ENCODE measurements at regions not wholly inside any gene's neighbourhood (a gene's known extent, or its start where the extent isn't known, plus 50 kb on each side); places are given as distances from the start of the nearest gene placed in this dataset.

DNA sequence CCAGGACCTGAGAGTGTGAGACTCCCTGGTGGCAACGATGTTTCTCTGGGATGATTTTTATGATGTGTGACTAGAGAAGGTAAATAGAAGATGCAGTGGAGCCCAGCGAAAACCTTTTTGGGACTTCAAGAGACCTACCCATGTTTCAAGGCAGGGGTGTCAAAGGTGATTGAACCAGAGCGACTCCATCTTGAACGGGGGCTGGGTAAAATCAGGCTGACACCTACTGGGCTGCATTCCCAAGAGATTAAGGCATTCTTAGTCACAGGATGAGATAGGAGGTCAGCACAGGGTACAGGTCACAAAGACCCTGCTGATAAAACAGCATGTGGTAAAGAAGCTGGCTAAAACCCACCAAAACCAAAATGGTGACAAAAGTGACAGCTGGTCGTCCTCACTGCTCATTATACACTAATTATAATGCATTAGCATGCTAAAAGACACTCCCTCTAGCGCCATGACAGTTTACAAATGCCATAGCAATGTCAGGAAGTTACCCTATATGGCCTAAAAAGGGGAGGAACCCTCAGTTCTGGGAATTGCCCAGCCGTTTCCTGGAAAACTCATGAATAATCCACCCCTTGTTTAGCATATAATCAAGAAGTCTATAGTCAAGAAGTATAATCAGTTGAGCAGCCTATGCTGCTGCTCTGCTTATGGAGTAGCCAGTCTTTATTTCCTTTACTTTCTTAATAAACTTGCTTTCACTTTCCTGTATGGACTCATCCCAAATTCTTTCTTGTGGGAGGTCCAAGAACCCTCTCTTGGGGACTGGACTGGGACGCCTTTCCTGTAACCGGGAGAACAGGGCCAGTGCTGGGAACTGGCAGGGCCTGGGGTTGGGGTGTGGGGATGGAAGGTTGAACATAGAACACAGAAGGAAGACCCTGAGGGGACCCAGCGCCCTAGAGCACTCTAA, 526.4 kb downstream of the QKI start:
- peak; percentile 28 for DNase-seq

DNA sequence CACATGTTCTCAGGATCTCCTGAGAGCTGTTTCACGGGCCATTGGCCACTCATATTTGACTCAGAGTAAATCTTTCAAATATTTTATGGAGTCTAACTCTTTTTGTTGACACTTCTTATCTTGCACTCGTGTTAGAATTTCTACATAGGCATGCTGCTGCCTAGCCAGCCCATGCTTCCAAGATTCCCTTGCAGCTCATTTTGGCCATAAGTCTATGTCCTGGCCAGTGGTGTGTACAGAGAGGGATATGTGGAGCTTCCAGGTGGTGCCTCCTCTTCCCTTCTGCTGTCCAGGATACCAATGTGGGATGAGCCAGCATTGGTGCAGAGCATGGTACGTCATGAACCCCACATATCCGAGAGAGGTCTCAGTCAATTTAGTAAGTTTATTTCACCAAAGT, 522.6 kb downstream of the QKI start:
- DNase-seq = no peak

DNA sequence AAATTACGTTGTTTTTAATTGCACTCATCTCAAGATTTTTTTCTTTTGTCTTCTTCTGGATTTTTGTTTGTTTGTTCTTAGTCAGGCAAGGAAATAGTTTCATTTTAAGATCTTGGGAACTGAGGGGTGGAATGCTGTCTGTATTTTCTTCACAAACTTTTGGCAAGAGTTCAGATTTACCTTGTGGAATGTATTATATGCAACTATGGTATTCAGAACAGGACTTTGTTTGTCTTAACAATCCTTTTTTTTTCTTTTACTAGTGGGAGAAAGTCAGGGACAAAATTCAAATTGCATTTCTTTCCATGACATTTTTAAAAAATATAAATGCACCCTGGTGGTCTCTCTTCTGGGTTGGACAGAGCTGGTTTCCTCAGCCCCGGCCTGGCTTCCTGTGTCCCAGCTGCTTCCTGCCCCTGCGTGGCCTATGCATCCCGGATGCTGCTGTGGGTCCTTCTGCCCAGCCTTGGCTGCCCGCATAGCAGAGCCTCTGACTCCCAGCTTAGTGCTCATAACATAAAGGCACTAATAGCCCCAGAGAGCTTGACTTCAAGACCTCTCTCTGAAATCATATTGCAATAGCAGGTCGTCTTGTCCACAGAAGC, 520.7 kb downstream of the QKI start:
- peak; percentile 51 for DNase-seq

DNA sequence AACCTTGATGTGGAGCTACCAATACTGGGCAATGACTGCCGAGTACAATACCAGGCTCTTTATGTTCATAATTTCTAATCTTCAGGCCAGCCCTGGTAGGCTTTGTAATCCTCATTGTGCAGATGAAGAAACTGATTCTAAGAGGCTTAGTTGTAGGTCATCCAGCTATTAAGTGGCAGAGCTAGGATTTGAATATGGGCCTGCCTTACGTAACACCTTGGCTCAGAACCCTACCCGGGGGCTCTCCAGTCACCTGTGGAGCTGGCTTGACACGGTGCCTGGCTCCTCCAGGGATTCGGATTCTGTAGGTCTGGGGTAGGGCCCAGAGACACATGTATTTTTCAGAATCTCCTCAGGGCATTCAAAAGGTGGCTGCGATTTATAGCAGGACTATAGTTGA, 515.5 kb downstream of the QKI start:
- no peak for DNase-seq

DNA sequence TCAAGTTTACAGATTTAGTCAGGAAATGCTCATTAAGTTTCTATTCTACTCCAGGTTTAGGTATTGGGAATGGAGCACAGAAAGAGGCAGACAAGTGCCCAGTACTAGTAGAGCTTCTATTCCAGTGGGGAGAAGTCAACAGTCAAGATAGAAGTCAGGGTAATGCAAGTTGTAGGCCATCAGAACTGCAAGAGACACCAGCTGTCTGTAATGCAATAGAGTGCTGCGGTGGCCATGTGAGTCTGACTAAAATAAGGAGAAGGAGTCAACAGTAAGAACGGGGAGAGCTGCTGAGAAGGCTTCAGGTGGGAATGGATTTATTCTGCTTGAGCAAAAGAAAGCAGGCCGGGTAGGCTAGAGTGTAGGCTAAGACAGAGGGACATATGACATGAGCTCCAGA, 515.0 kb downstream of the QKI start:
- no peak for DNase-seq

DNA sequence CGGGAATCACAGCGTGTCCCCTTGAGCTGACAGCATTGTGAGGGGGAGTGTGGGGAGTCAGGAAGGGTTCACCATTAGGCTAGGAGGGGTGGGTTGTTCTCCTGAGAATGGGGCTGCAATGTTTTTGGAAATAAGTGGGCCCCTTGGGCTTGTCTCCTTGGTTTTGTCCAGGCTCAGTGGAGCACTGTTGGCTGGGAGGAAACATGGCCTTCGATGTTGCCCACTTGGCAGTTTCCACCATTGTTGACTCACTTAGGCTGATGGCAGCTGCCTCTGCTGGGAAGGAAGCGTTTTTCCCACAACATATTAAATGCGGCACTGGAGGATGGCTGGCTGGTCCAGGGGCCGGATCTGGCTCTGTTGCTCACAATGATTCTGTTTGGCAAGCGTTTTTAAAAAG, 512.1 kb downstream of the QKI start:
- no peak for DNase-seq

DNA sequence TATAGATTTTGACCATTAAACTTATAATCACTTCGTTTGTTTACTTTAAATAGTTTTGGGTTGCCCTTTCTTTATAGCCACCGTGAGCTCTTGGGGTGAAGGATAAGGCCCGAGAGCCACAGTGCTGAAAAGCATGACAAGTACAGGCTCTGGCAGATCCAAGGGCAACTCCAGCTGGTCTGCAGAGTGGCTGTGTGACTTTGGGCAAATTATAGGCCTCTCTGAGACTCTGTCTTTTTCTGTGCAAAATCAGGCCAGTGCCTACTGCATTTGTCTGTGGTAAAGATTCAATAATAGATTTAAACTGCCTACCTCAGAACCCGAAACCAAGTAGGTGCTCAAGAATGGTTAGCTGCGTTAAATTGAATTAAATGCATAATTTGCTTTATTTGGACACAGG, 511.3 kb downstream of the QKI start:
- no peak for DNase-seq

DNA sequence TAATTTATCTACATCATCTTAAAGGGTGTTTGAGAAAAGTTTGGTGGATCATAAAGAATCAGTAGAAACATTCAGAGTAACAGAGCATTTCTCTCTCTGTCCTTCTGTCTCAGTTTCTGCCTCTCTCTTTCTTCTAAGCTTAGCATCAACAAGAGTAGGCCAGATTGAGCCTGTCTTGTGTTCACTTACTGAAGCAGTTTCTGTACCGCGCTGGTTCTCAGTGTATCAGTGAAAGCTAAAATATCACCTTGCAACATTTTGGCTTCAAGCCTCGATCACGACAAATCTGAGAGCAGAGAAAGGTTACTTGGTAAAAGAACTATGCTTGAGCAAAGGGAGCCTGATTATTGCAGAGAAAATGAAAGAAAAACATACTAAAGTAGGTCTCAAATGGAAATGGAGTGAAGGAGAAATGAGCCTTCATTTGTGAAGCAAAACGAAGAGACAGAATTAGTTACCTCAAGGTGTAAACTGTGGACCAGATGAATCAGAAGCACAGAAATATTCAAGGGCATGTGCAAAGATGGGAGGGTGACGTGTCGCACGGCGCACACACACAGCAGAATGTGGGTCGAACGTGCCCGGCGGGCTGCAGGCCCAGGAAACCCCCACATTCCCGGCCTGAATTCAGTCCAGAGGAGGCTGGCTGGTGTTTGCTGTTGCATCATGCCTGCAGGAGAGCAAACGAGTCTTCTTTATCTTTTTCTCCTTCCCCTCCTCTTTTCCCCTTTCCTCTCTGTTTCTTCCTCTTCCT, 509.3 kb downstream of the QKI start:
- no peak for DNase-seq

DNA sequence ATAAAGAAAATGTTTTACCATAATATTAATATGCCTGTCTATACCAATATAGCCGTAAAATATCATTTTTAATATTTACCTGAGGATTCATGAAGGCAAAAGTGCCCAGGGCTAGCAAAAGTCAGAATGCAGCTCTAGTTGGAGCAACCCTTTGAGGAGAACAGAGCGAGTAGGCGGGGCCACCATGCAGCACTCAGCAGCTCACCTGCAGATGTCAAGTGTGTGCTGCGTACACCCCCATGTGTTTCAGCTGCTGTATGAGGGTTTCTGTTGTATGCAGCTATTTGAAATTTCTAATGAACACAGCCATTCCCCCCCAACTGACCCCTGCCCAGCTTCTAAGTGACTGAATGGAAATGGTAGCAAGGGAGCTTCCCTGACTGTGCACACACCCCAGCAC, 508.0 kb downstream of the QKI start:
- no peak for DNase-seq

DNA sequence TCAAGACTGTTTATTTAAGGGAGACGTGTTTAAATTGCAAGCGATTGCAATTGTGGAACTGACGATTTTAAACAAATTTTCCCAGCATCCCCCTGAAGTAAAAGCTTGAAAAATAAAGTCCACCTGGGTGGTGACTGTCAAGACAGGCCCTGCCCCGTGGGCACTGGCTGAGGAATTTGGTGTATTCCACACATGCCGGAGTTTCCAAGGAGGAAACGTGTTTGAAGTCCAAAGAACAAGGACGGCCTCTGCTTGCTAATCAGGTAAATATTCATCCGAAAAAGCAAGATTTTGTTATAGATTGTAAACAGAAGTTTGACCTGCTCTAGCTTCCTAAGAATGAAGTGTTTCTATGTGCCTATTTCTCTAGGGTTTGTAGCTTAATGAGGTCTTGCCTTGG, 505.1 kb downstream of the QKI start:
- no peak for DNase-seq

DNA sequence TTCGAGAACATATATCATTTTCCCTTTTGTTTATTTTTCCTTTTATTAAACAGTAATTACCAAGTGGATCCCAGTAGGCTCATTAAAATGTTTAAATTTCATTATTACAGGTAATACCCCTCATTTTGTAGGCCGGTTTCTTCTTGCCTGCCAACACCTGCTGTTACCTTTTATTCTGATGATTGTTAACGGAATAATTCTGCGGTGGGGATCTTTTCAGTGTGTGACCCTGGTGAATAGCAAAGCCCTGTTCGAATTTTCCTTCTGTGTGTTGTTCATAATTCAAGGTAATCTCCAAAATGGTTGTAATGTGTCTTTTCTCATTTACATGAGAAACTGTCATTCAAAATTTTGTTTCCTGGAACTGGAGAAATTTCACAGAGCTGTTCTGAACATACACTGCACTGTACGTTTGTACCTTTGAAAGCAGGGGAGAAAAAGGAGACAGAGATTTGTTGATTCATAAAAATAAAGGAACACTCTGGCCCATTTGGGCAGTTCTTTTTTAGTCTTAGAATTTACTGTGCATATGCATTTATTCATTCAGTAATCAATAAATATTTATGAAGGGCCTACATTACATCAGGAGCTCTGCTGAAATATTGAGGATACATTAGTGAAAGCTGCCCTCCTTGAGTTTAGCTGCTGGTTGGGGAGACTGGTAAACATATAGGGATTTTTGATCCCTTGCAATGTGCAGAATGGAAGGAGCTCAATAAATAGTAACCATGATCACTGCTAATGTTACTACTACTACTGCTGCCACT, 502.0 kb downstream of the QKI start:
- no peak for DNase-seq

DNA sequence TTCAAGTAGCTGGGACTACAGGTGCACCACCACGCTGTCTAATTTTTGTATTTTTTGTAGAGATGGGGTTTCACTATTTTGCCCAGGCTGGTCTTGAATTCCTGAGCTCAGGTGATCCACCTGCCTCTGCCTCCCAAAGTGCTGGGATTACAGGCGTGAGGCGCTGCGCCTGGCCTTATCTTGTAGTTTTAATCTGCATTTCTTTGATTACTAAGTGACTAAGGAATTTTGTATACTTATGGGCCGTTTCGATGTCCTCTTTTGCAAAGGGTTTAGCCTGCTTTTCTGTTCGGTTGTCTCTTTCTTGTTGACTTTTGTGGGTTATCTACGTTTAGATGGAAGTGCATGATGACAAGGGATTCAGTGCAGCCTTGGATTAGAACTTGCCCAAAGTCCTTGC, 500.6 kb downstream of the QKI start:
- DNase-seq = no peak

DNA sequence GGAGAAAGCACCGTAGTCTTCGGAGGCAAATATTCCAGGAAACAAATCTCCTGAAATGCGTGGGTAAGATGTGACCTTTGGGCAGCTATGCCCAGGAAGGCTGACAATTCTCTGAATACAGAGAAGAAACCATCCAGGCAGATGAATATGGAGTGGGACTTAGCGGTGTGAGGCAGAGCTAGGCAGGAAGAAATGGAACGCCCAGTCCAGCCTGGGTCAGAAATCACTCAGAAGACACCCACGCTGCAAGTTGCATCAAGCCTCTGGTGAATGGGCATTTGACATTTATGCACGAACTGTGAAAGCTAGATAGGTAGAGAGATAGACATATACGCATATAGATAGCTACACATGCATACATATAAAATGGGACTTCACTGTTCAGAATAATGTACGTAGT, 498.5 kb downstream of the QKI start:
- no peak for DNase-seq

DNA sequence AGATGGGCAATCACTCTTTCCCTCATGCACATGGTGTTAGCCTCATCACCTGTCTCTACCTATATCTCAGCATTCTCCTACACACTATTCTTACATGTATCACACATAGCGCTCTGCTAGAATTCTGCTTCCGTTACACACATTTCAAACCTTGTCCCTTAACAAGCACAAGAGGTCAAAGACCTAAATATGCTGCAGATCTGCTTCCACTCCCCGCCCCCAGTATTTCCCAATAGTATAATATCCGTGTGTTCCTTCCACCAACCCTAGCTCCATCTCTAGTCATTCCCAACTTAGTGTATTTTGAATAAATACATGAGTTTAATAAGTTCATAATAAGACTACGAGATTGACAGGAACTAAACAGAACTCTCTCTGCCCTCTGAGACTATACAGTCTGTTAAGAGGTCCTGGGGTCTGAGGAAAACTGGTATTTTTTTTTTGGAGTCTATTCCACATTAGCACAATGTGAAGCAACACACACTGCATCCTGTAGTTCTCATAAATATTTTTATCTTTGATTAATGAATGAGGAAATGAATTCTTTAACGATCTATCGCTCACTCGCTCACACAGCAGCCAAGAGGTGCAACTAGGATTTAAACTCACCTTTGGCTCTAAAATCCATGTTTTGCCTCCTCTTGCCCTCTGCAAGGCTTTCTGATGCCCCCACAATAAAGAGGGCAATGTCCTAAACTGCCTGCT, 491.6 kb downstream of the QKI start:
- DNase-seq = no peak

DNA sequence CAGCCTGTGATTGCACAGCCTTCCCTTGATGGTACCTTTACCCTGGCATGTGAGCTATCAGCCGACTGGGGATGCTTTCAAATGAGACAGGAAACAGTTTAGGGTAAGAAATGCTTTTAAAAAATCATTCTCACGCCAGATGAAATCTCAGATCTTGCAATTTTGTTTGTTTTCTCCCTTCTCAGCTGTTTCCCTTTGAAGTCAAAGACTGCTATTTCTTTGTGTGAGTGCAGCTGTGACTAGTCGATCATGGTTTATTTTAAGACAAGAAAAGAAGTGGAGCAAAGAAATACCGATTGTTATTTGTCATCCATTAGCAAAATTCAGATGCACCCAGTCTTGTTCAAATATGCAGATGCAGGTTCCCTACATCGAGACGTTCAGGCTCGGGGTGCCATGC, 489.7 kb downstream of the QKI start:
- no peak for DNase-seq

DNA sequence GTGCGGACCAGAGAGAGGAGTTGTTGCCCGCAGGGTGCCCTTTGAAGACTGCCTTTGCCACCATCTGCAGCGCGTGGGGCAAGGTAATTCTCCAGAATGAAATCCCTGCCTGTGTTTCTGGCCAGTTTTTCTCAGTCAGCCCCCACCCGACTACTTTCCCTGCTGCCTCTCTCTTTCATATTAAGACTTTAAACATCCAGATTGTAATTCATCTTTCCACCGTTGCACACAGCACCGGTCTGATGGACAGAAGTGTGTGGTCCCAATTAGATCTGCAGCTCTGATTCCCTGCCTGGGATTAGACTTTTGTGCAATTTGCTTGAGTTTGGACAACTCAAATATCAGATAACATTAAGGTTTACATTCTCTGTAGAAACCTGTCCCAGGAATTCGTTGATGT, 489.0 kb downstream of the QKI start:
- DNase-seq = no peak

DNA sequence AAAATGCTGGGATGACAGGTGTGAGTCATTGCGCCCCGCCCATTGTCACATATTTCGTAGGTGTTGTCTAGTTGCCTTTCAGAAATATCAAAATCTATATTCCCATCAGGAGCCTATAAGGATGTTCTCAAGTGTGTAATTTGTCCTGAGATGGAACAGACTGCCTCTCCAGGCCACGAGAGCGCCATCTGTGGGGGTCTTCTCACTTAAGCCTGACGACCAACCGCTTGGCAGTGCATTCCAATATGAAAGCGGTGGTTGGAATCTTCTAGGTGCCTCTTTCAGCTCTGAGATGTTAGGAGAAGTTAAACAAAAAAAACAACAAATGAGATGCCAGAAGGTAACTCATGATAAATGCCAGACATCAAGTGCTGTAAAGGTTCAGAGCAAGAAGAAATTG, 488.5 kb downstream of the QKI start:
- DNase-seq = no peak

DNA sequence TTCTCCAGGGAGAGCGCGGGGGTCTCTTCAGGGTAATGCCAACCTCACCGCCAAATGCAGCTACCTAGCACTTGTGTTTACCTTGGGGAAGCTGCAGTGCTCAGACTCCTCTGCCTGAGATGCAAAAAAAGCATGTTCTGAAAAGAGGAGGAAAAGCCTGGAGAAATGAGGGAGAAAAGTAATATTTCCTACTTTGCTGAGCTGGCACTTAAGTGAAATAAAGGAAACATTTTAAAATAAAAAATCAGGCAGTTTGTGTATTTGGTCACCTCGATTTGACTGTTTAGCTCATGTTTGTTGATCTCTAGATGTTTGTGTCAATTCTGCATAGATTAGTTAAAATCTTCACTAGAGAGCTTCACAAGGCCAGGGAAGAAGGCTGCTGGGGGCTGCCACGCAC, 487.2 kb downstream of the QKI start:
- DNase-seq = no peak

DNA sequence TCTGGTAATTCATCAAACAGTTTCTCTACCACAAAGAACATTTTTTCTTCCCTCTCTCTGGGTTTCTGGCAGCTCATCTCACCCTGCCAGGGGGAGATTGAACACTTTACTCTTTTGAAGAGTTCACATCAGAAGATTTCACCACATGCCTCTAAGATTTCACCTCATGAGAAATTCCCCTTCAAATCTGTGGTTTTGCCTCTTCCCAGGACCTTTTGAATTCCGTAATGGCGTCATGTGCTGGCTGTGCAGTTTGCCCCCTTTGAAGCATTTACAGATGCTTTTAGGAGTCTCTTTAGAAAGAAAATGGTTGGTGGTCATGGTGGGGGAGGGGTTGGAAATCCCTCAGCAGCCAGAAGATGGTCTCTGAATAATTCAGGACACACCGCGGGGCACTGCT, 486.1 kb downstream of the QKI start:
- peak; percentile 70 for DNase-seq

DNA sequence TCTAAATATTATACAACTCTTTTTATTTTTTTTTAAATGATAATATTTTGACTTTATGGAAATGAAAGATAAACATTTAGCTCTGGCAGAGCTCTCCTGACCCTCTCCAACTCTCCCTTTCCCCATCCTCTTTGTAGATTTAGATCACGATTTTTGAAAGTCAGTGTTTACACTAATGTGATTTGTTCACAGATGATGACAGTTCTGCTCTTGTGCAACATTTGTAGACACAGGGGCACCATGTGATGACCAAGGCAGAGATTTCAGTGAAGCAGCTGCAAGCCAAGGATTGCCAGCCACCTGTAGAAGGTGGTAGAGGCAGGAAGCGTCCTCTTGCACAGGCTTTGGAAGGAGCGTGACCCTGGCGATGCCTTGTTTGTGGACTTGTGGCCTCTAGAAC, 483.2 kb downstream of the QKI start:
- no peak for DNase-seq

DNA sequence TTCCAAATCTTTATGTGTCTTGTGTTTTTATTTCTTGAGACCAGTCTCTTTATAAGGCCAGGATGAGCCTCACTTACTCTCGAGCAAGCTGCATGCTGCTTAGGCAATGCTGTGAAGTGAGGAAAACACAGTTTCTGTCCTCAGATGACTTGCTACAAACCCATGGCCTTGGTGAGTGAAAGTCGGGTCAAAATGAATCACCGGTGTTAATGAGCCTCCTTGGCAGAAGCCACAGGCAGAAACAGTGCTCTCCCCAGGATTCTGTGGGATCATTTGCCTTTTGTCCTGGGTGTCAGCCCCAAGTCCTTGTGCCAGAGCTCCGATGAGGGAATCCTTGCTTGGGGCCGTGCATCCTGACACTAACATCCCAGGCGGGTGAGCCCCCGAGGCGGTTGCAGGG, 482.5 kb downstream of the QKI start:
- DNase-seq = peak; percentile 39

DNA sequence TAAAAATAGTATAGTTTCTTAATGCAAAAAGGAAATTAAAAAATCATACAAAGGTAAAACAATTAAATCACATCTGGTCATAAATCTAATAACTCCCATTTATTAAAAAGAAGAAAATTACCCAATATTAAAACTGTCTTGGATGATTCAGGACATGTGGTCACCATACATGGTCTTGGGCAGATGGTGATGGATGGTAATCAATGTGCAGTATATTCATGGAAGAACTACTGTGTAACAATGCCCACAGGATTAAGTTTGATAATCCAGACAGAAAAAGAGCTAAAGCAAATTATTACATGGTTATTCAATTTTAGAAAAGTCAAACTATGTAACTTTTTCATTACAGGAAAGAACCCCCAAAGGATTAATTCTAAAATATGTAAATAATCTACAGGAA, 480.6 kb downstream of the QKI start:
- DNase-seq = no peak

Measured in fibroblast of skin of right biceps (primary cell).